GM12891 (cell line): ENCODE measurements at regions not wholly inside any gene's neighbourhood (a gene's known extent, or its start where the extent isn't known, plus 50 kb on each side); places are given as distances from the start of the nearest gene placed in this dataset.

Source experiments
- POLR2A ChIP-seq: IDR thresholded peaks from 2 replicates; pipeline ENCODE4 v1.6.1; 2011; ENCODE audit warnings: low read depth, low read length, control low read depth
- POLR2AphosphoS5 ChIP-seq: IDR thresholded peaks from 2 replicates; pipeline ENCODE4 v1.6.1; 2011; ENCODE audit warnings: low read depth, low read length, control low read depth
- TAF1 ChIP-seq: IDR thresholded peaks from 2 replicates; pipeline ENCODE4 v1.6.1; 2011; ENCODE audit warnings: low read depth, low read length, control low read depth

- TF ChIP-seq POLR2A, result no peak
- no peak for TF ChIP-seq POLR2AphosphoS5
- TF ChIP-seq TAF1, result no peak
Measured at GRCh38 chr6:149242883-149243282, 74.6 kb upstream of the TAB2 start.
